AG10803 (cell line): ENCODE measurements at regions not wholly inside any gene's neighbourhood (a gene's known extent, or its start where the extent isn't known, plus 50 kb on each side); places are given as distances from the start of the nearest gene placed in this dataset.
"Not testable (repeated sequence)": the region's sequence is repeated elsewhere in the genome, so short reads cannot be mapped to it uniquely, and the experiment has no call there.

Experiments used
- DNase-seq: peaks from one replicate; pipeline ENCODE4 v3.0.0; 2010; ENCODE audit warnings: low read depth
- H3K4me3 ChIP-seq: 2 replicates; pipeline ENCODE4 v1.5.1; 2011; ENCODE audit warnings: mild to moderate bottlenecking, low read length, control low read depth
- CTCF ChIP-seq: conservative IDR thresholded peaks from 2 replicates; pipeline ENCODE4 v1.5.1; 2011; ENCODE audit warnings: mild to moderate bottlenecking, low read length, control low read depth, inconsistent platforms

- no peak for DNase-seq
- TF ChIP-seq CTCF = no peak
Observed at GRCh38 chr2:16088035-16088801, 147.9 kb downstream of the MYCN start.

GRCh38 chr2:16086136-16086535, 145.8 kb downstream of the MYCN start:
- H3K4me3 ChIP-seq, DNase-seq: not testable (repeated sequence)

More at GRCh38 chr2:16088035-16088801, 147.9 kb downstream of the MYCN start:
- no peak overlapping the region for H3K4me3 ChIP-seq

- no peak overlapping the region for H3K4me3 ChIP-seq
- no peak for DNase-seq
- TF ChIP-seq CTCF = no peak
Observed at GRCh38 chr2:16085073-16085472, 144.7 kb downstream of the MYCN start.

GRCh38 chr2:16084274-16084673, 143.9 kb downstream of the MYCN start:
- no peak overlapping the region for H3K4me3 ChIP-seq
- DNase-seq = no peak
- TF ChIP-seq CTCF = no peak

- H3K4me3 ChIP-seq = no peak overlapping the region
- TF ChIP-seq CTCF = no peak
- DNase-seq = no peak
Observed at GRCh38 chr2:16082276-16082675, 141.9 kb downstream of the MYCN start.

- no peak for TF ChIP-seq CTCF
- no peak for DNase-seq
- no peak overlapping the region for H3K4me3 ChIP-seq
Observed at GRCh38 chr2:16081316-16082200, 141.2 kb downstream of the MYCN start.

GRCh38 chr2:16080516-16080915, 140.2 kb downstream of the MYCN start:
- H3K4me3 ChIP-seq = no peak overlapping the region
- TF ChIP-seq CTCF = no peak
- DNase-seq = no peak
